Esophagus squamous epithelium (tissue), 4 donors: ENCODE measurements at regions not wholly inside any gene's neighbourhood (a gene's known extent, or its start where the extent isn't known, plus 50 kb on each side); places are given as distances from the start of the nearest gene placed in this dataset.

ENCODE experiments used
- CTCF ChIP-seq, 6 experiments: fragments of 450-650 bp in 4 of 6; fragments of 200-600 bp in 2 of 6; sonication (generic) in 2 of 6; IDR thresholded peaks; one replicate each; pipeline ENCODE4 v1.5.1; 2016 to 2019; ENCODE audit warnings: antibody characterized with exemption in 6 of 6, mild to moderate bottlenecking in 4 of 6, moderate library complexity in 4 of 6
- POLR2A ChIP-seq, 4 donors: fragments of 450-650 bp; IDR thresholded peaks; one replicate each; pipeline ENCODE4 v1.6.1; 2017; ENCODE audit warnings: antibody characterized with exemption in 4 of 4, mild to moderate bottlenecking in 4 of 4, moderate library complexity in 3 of 4

DNA sequence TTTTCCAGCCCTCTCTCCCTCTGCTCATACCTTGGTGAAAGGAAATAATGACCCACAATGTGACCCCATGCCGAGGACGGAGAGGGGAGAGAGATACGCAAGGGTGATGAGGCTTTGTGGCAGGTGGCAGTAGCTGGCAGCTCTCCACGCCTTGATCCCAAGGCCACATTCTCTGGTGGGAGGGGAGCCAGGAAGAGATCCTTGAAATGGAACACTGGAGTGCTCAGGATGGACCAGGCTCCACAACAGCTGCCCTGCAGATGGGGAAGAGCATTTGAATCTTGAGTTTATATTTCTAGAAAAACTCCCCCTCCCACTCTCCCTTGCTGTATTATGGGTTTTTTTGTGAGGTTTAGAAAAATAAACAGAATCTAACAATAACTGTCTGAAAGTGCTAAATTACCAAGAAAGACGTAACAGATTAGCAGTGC is 61.6 kb upstream of the CDON start:
- TF ChIP-seq CTCF (IDR thresholded peaks at IDR 0.05) (no peak), POLR2A (IDR thresholded peaks at IDR 0.05) (no peak)
